Right ventricle myocardium superior (tissue), 1 donor: ENCODE measurements at regions not wholly inside any gene's neighbourhood (a gene's known extent, or its start where the extent isn't known, plus 50 kb on each side); places are given as distances from the start of the nearest gene placed in this dataset.

Experiments
- ATAC-seq: fragments of 200-7000 bp; cut with Tn5 transposase; one replicate; pipeline ENCODE4 v1.9.1; 2020; ENCODE audit warnings: mild to moderate bottlenecking; ENCODE audit not compliant: poor library complexity
- DNase-seq: peaks from one replicate; pipeline ENCODE4 v3.0.0-alpha.2; 2020
- intact Hi-C: fragments of 100-400 bp; cut with DNase I; formaldehyde crosslinking; loops from one replicate; pipeline ENCODE4 v1.11.2; 2022
- donor health status: DM: no; HTN: yes; CAD: no; lungs with severe emphysema.

GRCh38 chr10:75295868-75296441 is 60.2 kb upstream of the COMTD1 start:
- intact Hi-C loops: no loop called here
- no peak for DNase-seq
- ATAC-seq: peak; percentile 55

GRCh38 chr10:75294866-75295701 is 59.3 kb upstream of the COMTD1 start:
- ATAC-seq: peak; percentile 91
- intact Hi-C loops: no loop called here
- peak; percentile 82 for DNase-seq

- intact Hi-C loops: no loop called here
- DNase-seq (peak; percentile 48), ATAC-seq (peak; percentile 63)
Observed at GRCh38 chr10:75294518-75294865, 58.7 kb upstream of the COMTD1 start.

GRCh38 chr10:75294031-75294437 is 58.3 kb upstream of the COMTD1 start:
- ATAC-seq (no peak), DNase-seq (no peak)
- intact Hi-C loops: no loop called here

GRCh38 chr10:75293446-75293820 is 57.7 kb upstream of the COMTD1 start:
- DNase-seq (no peak), ATAC-seq (no peak)
- intact Hi-C loops: no loop called here

GRCh38 chr10:75292794-75293445 is 57.2 kb upstream of the COMTD1 start:
- no peak for ATAC-seq
- intact Hi-C loops: no loop called here
- DNase-seq: no peak

- intact Hi-C loops: no loop called here
- DNase-seq (no peak), ATAC-seq (no peak)
Observed at GRCh38 chr10:75291805-75292204, 56.0 kb upstream of the COMTD1 start.

- no peak for ATAC-seq
- DNase-seq: no peak
- intact Hi-C loops: loop anchor here (10.0 kb wide), 1 partner anchor 97 kb away; no protein-coding TSS in a partner anchor
Observed at GRCh38 chr10:75288140-75288711, 52.5 kb upstream of the COMTD1 start.

- intact Hi-C loops: loop anchor here (10.0 kb wide), 1 partner anchor 97 kb away; no protein-coding TSS in a partner anchor
- ATAC-seq (no peak), DNase-seq (no peak)
Observed at GRCh38 chr10:75287697-75288096, 51.9 kb upstream of the COMTD1 start.

- ATAC-seq (no peak), DNase-seq (no peak)
- intact Hi-C loops: loop anchor here (10.0 kb wide), 1 partner anchor 98 kb away; no protein-coding TSS in a partner anchor
Observed at GRCh38 chr10:75286901-75287300, 51.1 kb upstream of the COMTD1 start.
